Neural progenitor cell (in vitro differentiated cells): ENCODE measurements at regions not wholly inside any gene's neighbourhood (a gene's known extent, or its start where the extent isn't known, plus 50 kb on each side); places are given as distances from the start of the nearest gene placed in this dataset.

Source experiments
- CTCF ChIP-seq: fragments of 200-600 bp; sonication (generic); IDR thresholded peaks from 2 replicates; pipeline ENCODE4 v1.5.1; 2017; ENCODE audit warnings: antibody characterized with exemption, mild to moderate bottlenecking
- EZH2 ChIP-seq: fragments of 200-600 bp; sonication (generic); IDR thresholded peaks from 2 replicates; pipeline ENCODE4 v1.6.1; 2017; ENCODE audit warnings: antibody characterized with exemption, mild to moderate bottlenecking, moderate library complexity

- TF ChIP-seq CTCF, result no peak
- no peak for TF ChIP-seq EZH2
Measured at GRCh38 chr7:68429411-68430117, 1168.7 kb upstream of the AUTS2 start.
